IPS-NIHi7 (cell line): ENCODE measurements at regions not wholly inside any gene's neighbourhood (a gene's known extent, or its start where the extent isn't known, plus 50 kb on each side); places are given as distances from the start of the nearest gene placed in this dataset.
A peak's percentile ranks its signal among the peaks of the same experiment; 100 is the strongest.
"Not testable (repeated sequence)": the region's sequence is repeated elsewhere in the genome, so short reads cannot be mapped to it uniquely, and the experiment has no call there.

Source experiments
- DNase-seq: peaks from one replicate; pipeline ENCODE4 v3.0.0; 2012; ENCODE audit warnings: mixed read lengths; ENCODE audit errors: extremely low spot score

- no peak for DNase-seq
These were observed 200.5 kb upstream of the CXorf66 start for GRCh38 chrX:140165849-140166248.

GRCh38 chrX:140164391-140164790 is 199.1 kb upstream of the CXorf66 start:
- DNase-seq: no peak

GRCh38 chrX:140163371-140164159 is 198.2 kb upstream of the CXorf66 start:
- no peak for DNase-seq

GRCh38 chrX:140157611-140158010 is 192.3 kb upstream of the CXorf66 start:
- DNase-seq: no peak

DNA sequence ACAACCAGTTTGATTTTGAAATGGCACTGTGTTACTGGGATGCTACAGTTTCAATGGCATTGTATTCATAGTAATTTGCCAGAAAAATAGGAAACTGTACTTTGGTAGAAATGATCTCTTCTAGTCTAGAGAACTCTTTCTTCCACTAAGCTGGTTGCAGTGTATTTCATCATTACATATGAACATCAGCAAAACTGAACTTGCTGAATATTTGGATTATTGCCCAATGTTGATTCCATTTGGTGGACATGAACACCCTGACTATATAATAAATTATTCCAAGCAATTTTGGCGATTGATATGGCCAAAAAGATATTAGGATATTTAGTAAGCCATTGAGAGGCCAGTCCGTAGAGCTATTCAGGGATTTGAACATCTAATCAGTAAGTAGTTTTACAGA is 191.8 kb upstream of the CXorf66 start:
- no peak for DNase-seq

DNA sequence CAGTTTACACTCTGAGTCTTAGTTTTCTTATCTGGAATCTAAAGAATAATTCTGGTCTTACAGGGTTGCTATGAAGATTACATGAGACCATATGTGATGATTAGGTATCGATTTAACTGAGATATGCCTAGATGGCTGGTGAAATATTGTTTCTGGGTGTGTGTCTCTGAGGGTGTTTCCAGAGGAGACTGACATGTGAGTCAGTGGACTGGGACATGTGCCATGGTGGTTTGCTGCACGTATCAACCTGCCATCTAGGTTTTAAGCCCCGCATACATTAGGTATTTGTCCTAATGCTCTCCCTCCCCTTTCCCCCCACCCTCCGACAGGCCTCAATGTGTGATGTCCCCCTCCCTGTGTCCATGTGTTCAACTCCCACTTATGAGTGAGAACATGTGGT is 186.0 kb upstream of the CXorf66 start:
- no peak for DNase-seq

DNA sequence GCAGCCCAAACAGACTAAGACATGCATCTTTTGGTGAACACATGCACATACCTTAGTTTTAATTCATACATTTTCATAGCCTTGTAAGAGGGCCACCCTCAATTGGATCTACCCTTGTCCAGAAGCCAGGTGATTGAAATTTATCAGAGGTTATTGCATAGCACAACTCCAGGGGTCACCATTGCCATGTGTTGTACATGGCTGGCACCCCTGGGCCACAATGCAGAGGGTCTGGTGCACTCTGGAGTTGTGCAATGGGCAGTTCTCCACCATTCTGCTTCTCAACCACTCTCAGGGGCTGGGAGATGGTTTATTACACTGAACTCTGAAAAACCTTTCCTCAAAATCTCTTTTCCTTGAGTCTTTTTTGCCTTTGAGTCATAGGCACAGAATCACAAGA is 184.4 kb upstream of the CXorf66 start:
- peak; percentile 24 for DNase-seq

- peak; percentile 64 for DNase-seq
These were observed 176.2 kb upstream of the CXorf66 start for GRCh38 chrX:140141444-140142029.

- DNase-seq: not testable (repeated sequence)
These were observed 173.2 kb upstream of the CXorf66 start for GRCh38 chrX:140138492-140138891.

GRCh38 chrX:140138065-140138464 is 172.7 kb upstream of the CXorf66 start:
- DNase-seq: not testable (repeated sequence)

DNA sequence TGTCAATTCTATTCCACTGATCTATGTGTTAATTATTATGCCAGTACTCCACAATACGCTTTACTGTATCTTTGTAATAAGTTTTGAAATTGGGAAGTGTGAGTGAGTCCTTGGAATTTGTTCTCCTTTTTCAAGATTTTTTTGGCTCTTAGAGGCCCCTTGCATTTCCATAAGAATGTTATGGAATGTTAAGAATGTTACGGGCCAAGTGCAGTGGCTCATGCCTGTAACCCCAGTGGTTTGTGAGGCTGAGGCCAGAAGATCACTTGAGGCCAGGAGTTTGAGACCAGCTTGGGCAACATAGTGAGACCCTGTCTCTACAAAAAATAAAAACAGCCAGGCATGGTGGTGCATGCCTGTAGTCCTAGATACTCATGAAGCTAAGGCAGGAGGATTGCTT is 167.6 kb upstream of the CXorf66 start:
- no peak for DNase-seq

DNA sequence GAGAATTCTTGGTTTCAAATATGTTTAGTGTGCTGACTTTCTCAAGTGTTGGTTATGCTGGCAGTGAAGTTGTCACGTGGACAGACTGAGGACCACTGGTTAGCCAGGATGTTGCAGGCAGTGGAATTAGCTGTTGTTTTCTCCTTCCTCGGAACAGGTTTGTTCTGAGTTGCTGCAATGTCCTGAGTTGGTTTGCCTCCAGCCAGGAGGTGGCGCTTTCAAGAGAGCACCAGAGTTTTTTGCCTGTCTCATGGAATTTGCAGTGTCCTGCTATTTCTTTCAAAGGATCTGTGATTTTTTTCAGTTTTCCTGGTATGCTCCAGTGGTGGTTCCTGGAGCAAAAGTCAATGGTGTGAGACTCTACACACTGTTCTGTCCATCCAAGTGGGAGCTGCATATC is 158.1 kb upstream of the CXorf66 start:
- DNase-seq: peak; percentile 32

GRCh38 chrX:140114059-140114458 is 148.7 kb upstream of the CXorf66 start:
- not testable (repeated sequence) for DNase-seq

DNA sequence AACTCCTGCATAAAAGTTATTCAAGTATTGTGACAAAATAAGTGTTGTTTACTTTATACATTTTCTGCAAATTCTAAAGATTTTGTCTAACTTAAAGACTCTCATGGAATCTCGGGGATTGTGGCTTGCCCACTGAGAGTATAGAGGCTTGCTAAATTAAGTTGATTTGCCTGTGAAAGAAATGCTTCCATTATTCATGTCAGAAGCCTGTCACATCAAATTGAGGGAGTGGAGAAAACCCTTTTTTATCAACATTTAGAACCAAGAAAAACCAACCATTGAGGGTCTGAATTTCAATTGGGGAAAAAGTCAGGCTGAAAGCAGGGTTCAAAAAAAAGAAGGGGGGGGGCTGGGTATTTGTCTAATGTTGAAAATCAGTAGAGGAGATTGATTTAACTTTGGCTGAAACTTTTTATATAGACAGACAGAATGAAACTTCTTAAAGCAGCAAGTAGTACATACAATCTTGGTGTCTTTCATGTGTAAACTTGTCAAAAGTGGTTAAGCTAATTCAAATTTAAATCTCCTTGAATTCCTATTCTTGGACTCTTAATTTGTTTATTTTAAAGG is 144.8 kb upstream of the CXorf66 start:
- DNase-seq: no peak

- no peak for DNase-seq
These were observed 139.4 kb upstream of the CXorf66 start for GRCh38 chrX:140104760-140105159.

DNA sequence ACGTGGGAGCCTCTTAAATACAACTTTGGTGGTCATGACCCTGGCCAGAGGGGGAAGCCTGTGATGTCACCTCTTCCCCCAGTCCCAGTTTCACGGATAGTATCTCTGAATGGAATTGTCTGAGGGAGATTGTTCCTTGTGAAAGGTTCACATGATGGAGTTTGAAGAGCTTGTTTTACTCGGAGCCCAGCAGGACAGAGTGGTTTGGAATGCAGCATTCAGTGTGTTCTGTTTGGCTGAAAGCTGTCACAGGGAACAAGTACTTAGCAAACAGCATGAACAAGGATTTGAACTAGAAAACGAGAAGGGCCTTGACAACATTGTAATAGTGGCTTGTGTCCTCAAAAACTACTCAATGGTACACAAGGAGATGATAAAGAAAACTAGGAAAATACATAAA is 133.9 kb upstream of the CXorf66 start:
- no peak for DNase-seq

GRCh38 chrX:140092121-140092520 is 126.8 kb upstream of the CXorf66 start:
- no peak for DNase-seq

DNA sequence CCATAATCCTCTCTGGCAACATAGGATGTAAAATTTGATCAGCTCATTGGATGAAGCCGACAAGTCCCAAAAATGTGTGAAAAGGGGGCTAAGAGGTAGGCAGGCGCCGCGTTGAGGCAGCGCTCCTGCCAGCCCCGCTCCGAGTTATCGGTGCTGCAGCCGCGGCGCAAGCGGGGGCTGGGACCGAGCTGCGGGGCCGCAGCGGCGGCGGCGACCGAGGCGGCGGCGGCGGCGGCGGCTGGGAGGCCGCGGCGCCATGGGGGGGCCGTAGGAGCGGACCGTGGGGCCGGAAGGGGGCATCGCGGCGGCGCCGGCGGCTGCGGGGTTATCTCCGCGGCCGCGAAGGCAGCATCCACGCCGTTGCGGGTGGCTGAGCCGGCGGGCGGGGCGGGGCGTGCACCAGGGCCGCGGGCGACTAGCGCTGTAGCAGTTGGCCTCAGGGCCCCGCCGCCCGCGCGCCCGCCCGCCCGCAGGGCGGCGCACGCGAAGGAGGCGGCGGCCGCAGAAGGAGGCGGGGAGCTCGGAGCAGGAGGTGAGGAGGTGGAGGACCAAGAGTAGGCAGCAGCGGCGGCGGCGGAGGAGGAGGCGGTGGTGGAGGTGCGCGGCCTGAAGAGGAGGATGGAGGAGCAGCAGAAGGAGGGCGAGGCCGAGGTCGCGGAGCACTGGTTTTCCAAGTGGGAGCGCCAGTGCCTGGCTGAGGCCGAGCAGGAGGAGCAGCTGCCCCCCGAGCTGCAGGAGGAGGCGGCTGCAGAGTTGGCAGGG is 126.0 kb upstream of the CXorf66 start:
- DNase-seq: peak; percentile 73

DNA sequence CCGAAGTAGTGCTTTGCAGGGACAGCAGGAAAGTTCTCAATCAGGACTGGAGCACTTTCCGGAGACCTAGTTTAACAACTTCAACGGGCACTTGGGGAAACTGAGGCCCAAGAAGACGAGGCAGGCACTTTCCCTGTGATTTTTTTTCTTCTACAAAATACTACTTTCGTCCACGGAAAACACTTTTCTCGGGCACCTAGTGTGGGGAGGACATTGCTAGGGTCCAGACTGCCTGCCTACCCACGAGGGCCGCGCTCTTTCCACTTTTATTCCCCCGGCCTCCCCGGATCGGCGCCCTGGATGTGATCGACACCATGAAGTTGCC is 125.4 kb upstream of the CXorf66 start:
- DNase-seq: no peak

DNA sequence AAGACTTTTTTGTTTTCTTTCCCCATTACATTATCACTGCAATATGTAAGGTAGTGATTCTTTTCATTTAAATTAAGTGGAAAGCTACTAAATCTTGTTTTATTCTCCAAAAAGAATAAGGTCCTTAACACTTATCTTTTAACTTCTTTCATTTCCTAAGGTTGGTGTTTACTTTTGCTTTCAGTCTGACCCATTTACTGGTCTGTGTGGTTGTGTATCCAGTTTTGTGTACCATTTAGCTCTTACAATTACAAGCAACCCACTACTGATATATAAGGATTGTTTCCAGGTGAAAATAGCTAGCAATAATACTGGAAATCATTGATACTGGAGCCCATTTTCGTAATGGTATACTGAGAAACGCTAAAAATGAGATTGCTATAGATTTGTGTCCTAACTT is 123.1 kb upstream of the CXorf66 start:
- DNase-seq: no peak

DNA sequence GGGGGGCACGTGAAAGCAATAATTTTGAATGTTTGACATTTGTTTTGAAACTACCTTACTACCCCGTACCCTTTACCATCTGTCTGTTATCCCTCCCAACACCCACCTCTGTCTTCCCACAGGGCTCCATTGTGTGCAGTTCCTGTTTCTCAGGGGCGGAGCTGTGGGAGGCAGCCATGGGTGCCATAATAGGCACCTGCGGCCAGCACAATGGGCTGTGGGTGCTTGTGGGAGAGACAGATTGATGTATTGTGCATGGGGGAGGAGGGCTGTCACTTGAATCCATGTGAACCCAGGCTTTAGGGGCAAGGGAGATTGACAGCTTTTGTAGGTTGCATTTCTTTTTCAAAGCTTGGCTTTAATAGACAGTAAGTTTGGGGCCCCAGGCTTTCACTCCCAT is 122.6 kb upstream of the CXorf66 start:
- no peak for DNase-seq

DNA sequence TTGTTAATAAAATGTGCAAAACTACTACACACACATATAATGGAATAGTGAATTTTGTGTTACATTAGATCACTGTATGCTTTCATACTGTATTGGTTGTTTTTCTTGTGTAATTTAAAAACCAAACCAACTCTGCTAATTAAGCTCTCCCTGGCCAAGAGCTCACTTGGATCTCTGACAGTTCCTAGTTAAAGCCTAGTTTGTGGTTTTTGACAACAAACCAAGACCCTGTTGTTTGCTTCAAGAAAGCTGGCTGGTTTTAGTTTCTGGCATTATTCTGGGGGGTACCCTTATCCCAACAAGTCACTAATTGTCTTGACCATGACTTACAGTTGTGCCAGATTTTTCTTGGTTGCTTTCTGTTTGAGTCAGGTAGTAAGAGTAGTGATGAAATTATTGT is 121.4 kb upstream of the CXorf66 start:
- DNase-seq: no peak

- DNase-seq: not testable (repeated sequence)
These were observed 109.5 kb upstream of the CXorf66 start for GRCh38 chrX:140074851-140075250.
